D341Med (cell line): ENCODE measurements at regions not wholly inside any gene's neighbourhood (a gene's known extent, or its start where the extent isn't known, plus 50 kb on each side); places are given as distances from the start of the nearest gene placed in this dataset.
A peak's percentile ranks its signal among the peaks of the same experiment; 100 is the strongest.

Experiments
- DNase-seq: peaks from one replicate; pipeline ENCODE4 v3.0.0; 2012; ENCODE audit warnings: low spot score

GRCh38 chr9:19999491-20000057 is 210.7 kb upstream of the SLC24A2 start:
- no peak for DNase-seq

- no peak for DNase-seq
Observed at GRCh38 chr9:19998823-19999455, 210.1 kb upstream of the SLC24A2 start.

DNA sequence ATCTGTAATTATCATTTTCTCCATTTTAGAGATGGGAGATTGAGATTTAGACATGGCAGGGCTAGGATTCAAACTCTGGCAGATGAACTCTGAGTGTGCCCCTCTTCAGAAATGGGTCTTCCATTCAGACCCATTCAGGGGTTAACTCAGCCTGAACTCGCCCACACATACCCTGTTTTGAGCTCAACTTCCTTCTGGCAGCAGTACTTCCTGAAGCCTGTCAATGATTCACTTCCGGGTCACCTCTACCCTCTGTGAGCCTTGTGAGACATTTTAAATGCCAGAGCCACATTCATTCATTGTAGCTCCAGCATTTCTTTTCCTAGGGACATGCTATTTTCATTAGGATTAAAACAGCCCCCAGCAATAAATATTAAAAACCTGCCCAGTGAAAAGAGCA is 209.3 kb upstream of the SLC24A2 start:
- DNase-seq = no peak

DNA sequence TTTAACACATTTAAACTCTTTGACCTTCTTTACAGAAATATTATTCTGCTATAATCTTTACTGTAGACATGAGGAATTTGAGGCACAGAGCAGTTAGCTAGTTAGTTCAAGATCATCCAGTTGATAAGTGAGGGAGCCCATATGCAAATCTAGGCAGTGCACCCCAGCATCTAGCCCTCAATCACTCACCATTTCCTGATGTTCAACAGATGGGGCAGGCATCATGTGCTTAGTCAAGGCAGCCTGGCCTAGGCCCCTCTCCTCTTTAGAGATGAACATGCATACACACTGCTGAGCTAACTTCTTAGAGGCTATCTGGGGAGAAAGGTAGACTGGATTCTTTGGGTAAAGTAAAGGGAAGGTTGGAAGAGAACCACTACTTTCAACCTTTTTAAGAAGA is 206.8 kb upstream of the SLC24A2 start:
- DNase-seq = no peak

DNA sequence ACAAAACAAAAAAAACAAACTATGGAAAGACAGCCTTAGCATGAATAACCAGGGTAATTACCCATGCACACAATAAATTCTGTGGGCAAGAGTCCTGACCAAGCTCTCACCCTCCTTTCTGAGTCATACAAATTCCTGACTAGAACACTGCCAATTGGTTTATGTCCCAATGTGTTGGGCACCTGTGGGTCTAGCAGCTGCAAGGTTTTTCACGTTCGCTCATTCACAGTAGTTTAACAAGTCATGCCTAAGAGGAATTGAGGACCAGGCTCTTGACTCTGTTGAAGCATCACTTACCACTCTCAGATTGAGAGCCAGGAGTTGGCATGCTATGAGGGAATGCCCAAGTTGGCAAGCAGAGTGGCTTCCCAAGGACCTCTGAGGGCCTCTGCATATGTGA is 205.5 kb upstream of the SLC24A2 start:
- no peak for DNase-seq

- no peak for DNase-seq
Observed at GRCh38 chr9:19992556-19992955, 203.7 kb upstream of the SLC24A2 start.

GRCh38 chr9:19989213-19989612 is 200.4 kb upstream of the SLC24A2 start:
- DNase-seq = no peak

GRCh38 chr9:19988281-19988680 is 199.4 kb upstream of the SLC24A2 start:
- no peak for DNase-seq

- DNase-seq = no peak
Observed at GRCh38 chr9:19985081-19985480, 196.2 kb upstream of the SLC24A2 start.

DNA sequence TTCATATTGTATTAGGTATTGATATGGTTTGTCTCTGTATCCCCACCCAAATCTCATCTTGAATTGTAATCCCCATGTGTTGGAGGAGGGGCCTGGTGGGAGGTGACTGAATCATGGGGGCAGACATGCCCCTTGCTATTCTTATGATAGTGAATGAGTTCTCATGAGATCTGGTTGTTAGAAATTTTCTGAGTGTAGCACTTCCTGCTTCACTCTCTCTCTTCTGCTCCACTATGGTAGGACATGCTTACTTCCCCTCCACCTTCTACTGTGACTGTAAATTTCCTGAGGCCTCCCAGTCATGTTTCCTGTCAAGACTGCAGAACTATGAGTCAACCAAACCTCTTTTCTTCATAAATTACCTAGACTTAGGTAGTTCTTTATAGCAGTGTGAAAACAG is 187.4 kb upstream of the SLC24A2 start:
- no peak for DNase-seq

DNA sequence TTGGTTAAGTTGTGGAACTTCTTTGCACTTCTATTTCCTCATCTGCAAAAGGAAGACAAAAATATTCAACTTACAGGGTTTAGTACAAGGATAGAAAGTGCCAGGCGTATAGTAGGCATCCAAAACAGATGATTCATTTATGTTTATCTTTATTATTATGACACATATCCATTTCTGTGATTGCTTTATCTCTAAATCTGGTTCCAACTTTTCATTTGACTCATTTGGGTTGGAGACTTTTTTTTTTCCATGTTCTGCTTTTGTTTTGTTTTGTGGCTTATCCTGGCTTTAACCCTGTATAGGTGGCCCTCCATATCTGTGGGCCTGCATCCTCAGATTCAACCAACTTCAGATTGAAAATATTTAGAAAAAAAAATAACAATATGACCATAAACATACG is 186.7 kb upstream of the SLC24A2 start:
- no peak for DNase-seq

GRCh38 chr9:19969721-19970120 is 180.9 kb upstream of the SLC24A2 start:
- no peak for DNase-seq

DNA sequence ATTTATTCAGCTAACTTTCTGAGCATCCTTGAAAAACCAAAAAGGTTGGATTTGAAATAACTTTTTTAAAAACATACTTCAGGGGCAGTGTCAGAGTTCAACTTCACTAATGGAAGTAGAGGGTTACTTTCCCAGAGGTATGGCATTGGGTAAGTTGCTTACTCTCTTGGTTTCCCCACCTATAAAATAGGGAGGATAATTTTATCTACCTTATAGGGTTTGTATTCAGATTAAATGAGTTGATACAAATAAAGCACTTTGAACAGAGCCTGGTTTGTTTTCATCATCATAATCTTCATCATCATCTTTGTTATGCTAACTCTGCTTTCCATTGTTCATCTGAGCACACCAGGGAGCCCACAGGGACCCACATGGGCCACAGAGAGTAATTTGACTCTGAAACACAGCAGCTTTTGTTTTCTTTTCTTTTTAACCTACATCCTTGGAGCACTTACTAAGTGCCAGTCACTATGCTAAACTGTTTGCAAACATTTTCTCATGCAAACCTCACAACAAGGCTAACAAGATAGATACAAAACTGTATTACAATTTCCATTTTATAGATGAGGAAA is 179.1 kb upstream of the SLC24A2 start:
- no peak for DNase-seq

DNA sequence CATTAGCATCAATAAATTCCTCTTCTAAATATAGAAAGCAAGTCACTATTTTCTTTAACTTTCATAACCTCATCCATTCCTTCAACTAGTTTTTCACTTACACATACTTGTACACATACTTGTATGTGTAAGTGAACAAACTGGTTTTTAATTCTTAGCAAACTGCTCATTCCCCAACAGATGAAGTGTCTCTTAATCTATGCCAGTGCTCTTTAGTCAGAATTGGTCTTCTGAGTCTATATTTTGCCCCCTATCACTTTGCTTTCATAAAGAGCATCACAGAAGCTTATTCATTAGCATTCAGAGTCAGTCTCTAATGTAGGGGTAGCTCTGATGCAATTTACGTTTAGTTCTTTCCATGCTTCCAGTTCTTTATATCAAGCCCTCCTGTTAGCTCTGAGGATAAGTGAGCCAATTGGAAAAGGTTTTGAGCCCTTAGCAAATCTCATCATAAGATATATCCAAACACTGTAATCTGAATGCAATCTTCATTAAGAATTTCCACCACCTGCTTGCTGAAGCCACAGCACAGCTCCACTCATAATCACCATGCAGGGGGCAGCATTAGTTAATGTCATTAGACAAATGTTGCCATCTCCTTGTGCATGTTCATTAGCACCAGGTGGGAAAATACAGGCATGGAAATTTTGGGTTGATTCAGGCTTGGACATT is 178.5 kb upstream of the SLC24A2 start:
- peak; percentile 55 for DNase-seq

GRCh38 chr9:19965336-19965735 is 176.5 kb upstream of the SLC24A2 start:
- no peak for DNase-seq

DNA sequence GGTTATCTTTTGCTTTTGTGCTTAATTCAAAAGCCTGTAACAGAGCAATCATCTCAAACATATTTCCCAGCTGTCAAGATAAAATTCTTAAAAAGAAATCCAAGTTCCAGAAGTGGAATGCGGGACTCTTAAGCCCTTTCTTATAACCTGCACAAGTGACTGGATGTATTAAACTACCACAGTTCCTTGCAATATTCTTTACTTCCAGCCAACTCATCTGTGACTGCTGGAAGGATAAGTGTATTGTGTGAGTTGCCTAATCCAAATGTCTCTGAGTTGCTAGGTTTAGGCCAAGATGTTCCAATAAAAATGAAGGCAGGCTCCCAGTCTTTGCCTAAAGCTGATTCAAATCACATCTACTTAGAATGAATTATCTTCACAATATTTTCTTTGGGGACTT is 159.2 kb upstream of the SLC24A2 start:
- no peak for DNase-seq

DNA sequence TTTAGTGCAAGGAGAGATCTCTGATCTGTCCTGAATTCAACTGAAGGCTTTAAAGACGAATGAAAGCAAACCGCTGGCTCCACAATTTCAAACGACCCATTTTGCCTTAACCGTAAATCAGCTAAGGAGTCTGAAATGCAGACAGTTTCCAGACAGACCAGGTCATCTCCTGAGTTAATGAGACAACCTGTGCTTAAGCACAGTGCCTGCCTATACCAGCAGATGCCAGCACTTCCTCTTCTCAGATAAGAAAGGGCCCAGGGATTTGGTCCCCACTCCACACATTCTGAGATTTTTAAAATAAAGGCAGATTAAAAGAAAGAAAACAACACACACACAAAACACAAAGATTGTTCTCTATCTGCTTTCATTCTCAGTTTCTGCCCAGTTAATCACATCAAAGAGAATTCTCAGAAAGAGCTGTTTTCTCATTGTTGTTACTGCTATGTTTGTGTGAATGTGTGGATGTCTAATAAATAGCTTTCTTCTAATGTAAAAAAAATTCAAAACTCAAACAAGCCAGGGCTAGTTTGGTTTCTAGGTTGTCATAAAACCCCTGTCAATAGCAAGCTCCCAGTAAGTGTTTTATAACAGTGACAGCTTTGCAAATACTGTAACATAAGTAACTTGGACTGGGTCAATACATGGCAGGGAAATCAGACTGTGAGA is 157.7 kb upstream of the SLC24A2 start:
- DNase-seq = no peak

GRCh38 chr9:19941874-19942273 is 153.0 kb upstream of the SLC24A2 start:
- DNase-seq = no peak

- no peak for DNase-seq
Observed at GRCh38 chr9:19940811-19941535, 152.1 kb upstream of the SLC24A2 start.

GRCh38 chr9:19939734-19940278 is 151.0 kb upstream of the SLC24A2 start:
- DNase-seq = no peak

- no peak for DNase-seq
Observed at GRCh38 chr9:19938990-19939733, 150.3 kb upstream of the SLC24A2 start.
